Activated T-helper 2 cell treated with anti-CD3 and anti-CD28 coated beads, Interferon-gamma antibody, Interleukin-2, Interleukin-4, amounts not matched to agents 10 μg/mL and 5 μg/mL and 100 μg/mL, durations not matched to agents 14 hours and 24 hours and 36 hours (primary cell): ENCODE measurements at regions not wholly inside any gene's neighbourhood (a gene's known extent, or its start where the extent isn't known, plus 50 kb on each side); places are given as distances from the start of the nearest gene placed in this dataset.

Experiments used
- DNase-seq: peaks from one replicate; pipeline ENCODE4 v3.0.0; 2021; ENCODE audit warnings: low spot score
- H3K27ac Mint-ChIP-seq: one replicate; pipeline ENCODE4 v1.8.0; 2021; ENCODE audit warnings: mixed read lengths
- H3K27me3 Mint-ChIP-seq: one replicate; pipeline ENCODE4 v1.8.0; 2021; ENCODE audit warnings: low read depth, mixed read lengths
- H3K36me3 Mint-ChIP-seq: one replicate; pipeline ENCODE4 v1.8.0; 2021; ENCODE audit warnings: low read depth, mixed read lengths
- H3K4me1 Mint-ChIP-seq: one replicate; pipeline ENCODE4 v1.8.0; 2021; ENCODE audit warnings: low read depth, mixed read lengths
- H3K4me3 Mint-ChIP-seq: one replicate; pipeline ENCODE4 v1.8.0; 2021; ENCODE audit warnings: low read depth, mild to moderate bottlenecking, moderate library complexity, mixed read lengths
- H3K9me3 Mint-ChIP-seq: one replicate; pipeline ENCODE4 v1.8.0; 2021; ENCODE audit warnings: mixed read lengths
- intact Hi-C: fragments of 100-400 bp; cut with micrococcal nuclease; formaldehyde crosslinking; loops from one replicate; pipeline ENCODE4 v1.15.1; 2023

DNA sequence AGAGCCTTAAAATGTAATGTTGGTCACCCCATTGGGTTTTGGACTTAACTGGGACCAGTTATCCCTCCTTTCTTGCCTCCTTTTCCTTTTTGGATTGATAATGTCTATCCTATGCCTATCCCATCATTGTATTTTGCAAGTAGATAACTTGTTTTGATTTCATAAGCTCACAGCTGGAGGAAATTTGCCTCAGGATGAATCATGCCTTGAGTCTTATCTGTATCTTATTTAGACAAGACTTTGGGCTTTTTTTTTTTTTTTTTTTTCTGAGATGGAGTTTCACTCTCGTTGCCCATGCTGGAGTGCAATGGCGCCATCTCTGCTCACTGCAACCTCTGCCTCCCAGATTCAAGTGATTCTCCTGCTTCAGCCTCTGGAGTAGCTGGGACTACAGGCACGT lies 443.3 kb downstream of the DNAH5 start:
- no peaks in the 10 kb centered on the region for H3K4me1 Mint-ChIP-seq
- no peak for DNase-seq
- no peaks in the 10 kb centered on the region for H3K27me3 Mint-ChIP-seq
- intact Hi-C loops, result no loop called here
- no peak overlapping the region for H3K4me3 Mint-ChIP-seq
- no peak overlapping the region for H3K27ac Mint-ChIP-seq
- no peaks in the 10 kb centered on the region for H3K36me3 Mint-ChIP-seq
- peaks cover 44% of the 10 kb centered on the region for H3K9me3 Mint-ChIP-seq

DNA sequence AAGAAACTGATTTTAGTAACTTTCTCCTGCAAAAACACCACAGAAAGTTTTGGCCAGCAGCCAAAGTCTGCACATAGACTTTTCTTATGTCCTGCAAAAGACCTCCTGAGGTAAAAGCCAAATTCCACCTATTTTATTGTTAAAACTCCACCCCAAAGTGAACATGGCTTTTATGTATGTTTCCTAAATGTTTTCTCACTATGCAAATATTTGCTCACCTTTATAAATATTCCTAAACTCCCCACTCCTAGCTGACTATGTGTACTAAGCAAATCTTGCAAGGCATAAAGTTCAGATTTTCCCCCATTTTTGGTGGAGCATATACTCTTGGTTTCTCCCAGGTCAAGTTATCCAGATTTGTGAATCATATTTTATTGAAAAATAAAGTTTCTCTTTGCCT lies 446.2 kb downstream of the DNAH5 start:
- H3K9me3 Mint-ChIP-seq, result peaks cover 48% of the 10 kb centered on the region
- no peaks in the 10 kb centered on the region for H3K36me3 Mint-ChIP-seq
- no peak overlapping the region for H3K4me3 Mint-ChIP-seq
- intact Hi-C loops, result no loop called here
- H3K4me1 Mint-ChIP-seq, result no peaks in the 10 kb centered on the region
- H3K27ac Mint-ChIP-seq, result no peak overlapping the region
- DNase-seq, result no peak
- no peaks in the 10 kb centered on the region for H3K27me3 Mint-ChIP-seq

DNA sequence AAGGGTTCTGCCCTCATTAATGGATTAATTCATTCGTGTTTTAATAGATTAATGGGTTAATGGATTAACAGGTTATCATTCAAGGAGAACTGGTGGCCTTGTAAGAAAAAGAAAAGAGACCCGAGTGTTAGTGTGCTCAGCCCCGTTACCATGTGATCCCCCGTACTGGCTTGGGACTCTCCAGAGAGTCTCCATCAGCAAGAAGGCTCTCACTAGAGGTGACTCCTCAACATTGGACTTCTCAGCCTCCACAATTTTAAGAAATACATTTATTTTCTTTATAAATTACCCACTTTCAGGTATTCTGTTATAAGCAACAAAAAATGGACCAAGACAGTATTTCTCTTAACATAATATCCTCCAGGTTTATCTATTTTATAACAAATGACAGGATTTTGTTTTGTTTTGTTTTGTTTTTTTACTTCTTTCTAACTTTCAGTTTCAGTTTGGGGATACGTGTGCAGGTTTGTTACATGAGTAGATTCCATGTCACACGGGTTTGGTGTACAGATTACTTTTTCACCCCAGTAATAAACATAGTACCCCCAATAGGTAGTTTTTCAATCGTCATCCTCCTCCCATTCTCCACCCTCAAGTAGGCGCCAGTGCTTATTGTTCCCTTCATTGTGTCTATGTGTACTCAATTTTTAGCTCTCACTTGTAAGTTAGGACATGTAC lies 456.1 kb downstream of the DNAH5 start:
- no peaks in the 10 kb centered on the region for H3K36me3 Mint-ChIP-seq
- H3K4me1 Mint-ChIP-seq, result no peaks in the 10 kb centered on the region
- no peak overlapping the region for H3K4me3 Mint-ChIP-seq
- no peak for DNase-seq
- intact Hi-C loops, result no loop called here
- peaks cover 20% of the 10 kb centered on the region for H3K9me3 Mint-ChIP-seq
- H3K27me3 Mint-ChIP-seq, result no peaks in the 10 kb centered on the region
- no peak overlapping the region for H3K27ac Mint-ChIP-seq

DNA sequence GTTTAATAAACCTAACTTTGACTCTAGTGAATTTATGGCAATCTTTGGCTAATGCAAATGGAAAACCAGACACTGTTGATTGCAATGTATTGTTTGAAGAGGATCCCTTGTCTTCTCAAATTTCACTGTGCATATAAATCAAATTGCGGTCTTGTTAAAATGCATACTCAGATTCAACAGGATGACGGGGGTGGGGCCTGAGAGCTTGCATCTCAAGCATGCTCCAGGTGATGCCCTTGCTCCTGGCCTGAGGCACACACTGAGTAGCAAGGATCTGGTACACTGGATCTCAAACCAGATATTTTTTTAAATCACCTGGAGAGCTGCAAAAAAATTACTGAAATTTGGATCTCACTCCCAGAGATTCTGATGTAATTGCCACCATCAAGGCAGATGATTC lies 463.7 kb downstream of the DNAH5 start:
- H3K4me1 Mint-ChIP-seq, result no peaks in the 10 kb centered on the region
- no peak for DNase-seq
- no peaks in the 10 kb centered on the region for H3K36me3 Mint-ChIP-seq
- H3K4me3 Mint-ChIP-seq, result no peak overlapping the region
- H3K27ac Mint-ChIP-seq, result no peak overlapping the region
- H3K9me3 Mint-ChIP-seq, result peaks cover 4% of the 10 kb centered on the region
- intact Hi-C loops, result no loop called here
- H3K27me3 Mint-ChIP-seq, result no peaks in the 10 kb centered on the region

DNA sequence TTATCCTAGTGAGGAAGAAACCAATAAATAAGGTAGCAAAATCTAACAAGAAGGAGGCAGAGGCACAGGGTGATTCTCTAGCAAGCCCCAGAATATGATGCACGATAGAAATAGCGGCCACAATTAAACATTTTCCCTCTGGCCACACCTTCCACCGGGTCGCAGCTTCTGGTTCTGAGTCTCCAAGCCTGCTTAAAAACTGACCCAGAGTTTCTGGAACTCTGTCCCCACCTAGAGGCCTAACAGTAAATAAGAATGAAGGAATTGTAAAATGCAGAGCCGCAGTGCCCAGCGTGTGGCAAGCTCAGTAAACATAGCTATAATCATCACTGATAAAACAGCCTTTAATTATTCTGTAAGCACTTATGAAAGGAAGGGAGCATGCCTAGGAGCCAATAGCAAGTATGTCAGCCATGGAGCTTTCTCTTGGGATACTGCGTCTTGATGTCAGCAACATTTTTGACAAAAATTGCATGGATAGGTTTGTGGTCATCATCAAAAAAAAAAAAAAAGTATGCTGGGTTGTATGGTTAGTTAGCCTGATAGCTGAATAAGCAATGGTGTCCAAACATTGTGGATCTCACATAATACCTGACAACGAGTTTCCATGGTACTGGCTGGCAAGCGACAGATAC lies 465.5 kb downstream of the DNAH5 start:
- Mint-ChIP-seq H3K9me3 (peaks cover 4% of the 10 kb centered on the region), H3K36me3 (no peaks in the 10 kb centered on the region), H3K27me3 (no peaks in the 10 kb centered on the region), H3K27ac (no peak overlapping the region), H3K4me1 (no peaks in the 10 kb centered on the region), H3K4me3 (no peak overlapping the region)
- intact Hi-C loops, result no loop called here
- no peak for DNase-seq

DNA sequence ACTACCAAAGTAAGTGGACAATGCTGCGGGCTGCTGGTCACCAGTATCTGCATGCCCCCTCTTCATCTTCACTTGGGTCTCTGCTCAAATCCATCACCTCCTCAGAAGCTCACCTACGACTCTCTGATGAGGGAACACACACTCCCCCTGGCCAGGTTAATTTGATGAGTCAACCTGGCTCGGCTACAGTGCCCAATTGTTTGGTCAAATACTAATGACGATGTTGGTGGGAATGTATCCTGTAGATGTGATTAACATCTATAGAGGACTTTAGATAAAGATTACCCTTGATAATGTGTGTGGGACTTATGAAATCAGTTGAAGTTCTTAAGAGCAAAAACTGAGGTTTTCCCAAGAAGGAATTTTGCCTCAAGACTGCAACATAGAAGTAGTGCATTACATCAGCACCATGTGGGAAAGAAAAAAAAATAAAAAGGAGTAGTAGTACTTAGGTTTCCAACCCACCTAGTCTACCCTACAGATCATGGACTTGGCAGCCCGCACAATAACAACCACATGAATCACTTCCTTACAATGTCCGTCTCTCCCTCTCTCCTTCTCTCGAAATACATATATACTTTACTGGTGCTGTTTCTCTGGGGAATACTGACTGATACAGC lies 467.3 kb downstream of the DNAH5 start:
- peaks cover 5% of the 10 kb centered on the region for H3K9me3 Mint-ChIP-seq
- H3K27me3 Mint-ChIP-seq, result no peaks in the 10 kb centered on the region
- H3K4me3 Mint-ChIP-seq, result no peak overlapping the region
- DNase-seq, result no peak
- no peaks in the 10 kb centered on the region for H3K36me3 Mint-ChIP-seq
- no peak overlapping the region for H3K27ac Mint-ChIP-seq
- intact Hi-C loops, result no loop called here
- H3K4me1 Mint-ChIP-seq, result no peaks in the 10 kb centered on the region

DNA sequence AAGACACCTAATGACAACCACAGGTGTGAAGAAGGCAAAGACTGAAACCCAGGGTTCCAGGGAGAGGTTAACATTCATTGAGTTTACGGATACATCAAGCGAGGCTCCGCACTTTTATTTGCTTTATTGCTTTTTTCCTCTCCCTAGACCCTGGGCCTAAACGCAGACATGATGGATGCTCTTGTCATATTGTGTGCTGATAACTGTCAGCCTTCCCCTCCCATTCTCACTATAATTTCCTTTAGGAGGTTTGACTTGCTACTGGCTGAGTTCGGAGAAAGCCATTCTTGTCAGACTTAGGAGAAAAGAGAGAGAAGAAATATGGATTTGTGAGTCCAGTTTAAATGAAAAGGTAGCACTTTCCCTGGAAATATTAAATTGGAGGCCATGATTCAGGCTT lies 471.6 kb downstream of the DNAH5 start:
- DNase-seq, result no peak
- intact Hi-C loops, result no loop called here
- Mint-ChIP-seq H3K36me3 (no peaks in the 10 kb centered on the region), H3K9me3 (peaks cover 24% of the 10 kb centered on the region), H3K4me1 (no peaks in the 10 kb centered on the region), H3K27ac (no peak overlapping the region), H3K27me3 (no peaks in the 10 kb centered on the region), H3K4me3 (no peak overlapping the region)

DNA sequence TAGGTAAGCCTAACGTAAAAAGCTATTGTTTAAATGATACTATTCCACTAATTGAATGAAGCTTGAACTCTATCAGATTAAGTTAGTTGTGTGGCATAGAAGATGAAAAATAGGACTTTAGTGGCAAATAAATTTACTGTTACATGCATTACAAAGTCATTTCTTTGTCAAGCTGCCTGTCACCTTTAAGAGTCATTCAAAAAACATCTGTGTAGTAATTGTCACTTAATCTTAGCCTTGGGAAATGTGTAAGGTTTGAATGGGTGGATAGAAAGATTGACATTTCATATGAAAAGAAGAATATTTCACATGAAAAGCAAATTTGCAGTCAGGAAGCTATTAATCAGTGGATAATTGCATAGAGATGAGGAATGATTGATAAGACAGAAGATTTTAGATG lies 473.5 kb downstream of the DNAH5 start:
- intact Hi-C loops, result no loop called here
- DNase-seq, result no peak
- Mint-ChIP-seq H3K36me3 (no peaks in the 10 kb centered on the region), H3K4me1 (no peaks in the 10 kb centered on the region), H3K4me3 (no peak overlapping the region), H3K9me3 (peaks cover 27% of the 10 kb centered on the region), H3K27me3 (no peaks in the 10 kb centered on the region), H3K27ac (no peak overlapping the region)

DNA sequence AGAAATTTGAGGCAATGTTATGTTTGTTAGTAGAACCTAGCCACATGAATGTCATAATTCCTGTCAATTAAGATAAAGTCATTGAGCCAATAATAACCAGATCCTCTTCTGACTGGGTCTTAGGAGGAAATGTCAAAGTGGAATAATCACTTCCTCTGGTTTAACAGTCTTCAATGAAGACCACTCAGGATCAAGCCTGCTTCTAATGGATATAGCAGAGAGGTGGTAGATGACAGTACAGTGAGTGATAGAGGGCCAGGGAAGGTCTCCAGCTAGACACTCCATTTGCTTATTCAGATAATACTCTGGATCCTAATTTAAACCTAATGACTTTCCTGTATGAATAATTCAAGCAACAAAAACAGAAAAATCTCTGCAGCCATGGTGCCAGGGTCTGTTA lies 474.2 kb downstream of the DNAH5 start:
- Mint-ChIP-seq H3K4me1 (no peaks in the 10 kb centered on the region), H3K36me3 (no peaks in the 10 kb centered on the region), H3K27ac (no peak overlapping the region), H3K27me3 (no peaks in the 10 kb centered on the region), H3K4me3 (no peak overlapping the region), H3K9me3 (peaks cover 29% of the 10 kb centered on the region)
- intact Hi-C loops, result no loop called here
- no peak for DNase-seq

DNA sequence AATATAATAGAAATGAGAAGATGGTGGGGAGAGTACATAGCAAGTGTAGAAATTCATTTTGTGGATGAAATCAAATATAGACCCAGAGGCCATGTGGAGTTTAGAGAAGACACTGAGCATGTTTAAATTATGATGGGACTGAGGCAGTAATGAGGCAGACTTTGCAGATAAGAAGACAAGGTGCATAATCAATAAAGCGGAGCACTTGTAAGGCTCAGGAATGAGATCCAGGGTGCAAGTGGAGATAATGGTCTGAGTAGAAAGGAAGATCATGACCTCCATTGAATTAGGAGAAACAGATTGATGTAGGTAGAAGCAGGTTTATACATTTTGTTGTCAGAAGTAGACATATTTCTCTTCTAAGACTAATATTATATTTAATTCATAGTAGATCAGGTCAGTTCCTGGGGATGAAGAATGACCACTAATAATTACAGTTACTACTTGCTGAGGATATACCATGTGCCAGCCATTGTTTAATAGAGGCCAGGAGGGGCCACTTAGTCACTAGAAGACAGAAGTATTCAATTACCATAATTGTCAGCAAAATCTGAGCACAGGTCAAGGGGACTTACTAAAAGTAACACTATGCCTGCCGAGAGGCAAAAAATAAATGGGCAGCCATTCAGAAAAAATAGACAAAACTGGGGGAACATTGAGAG lies 479.8 kb downstream of the DNAH5 start:
- Mint-ChIP-seq H3K27ac (no peak overlapping the region), H3K4me3 (no peak overlapping the region), H3K9me3 (peaks cover 36% of the 10 kb centered on the region), H3K27me3 (no peaks in the 10 kb centered on the region), H3K4me1 (no peaks in the 10 kb centered on the region), H3K36me3 (no peaks in the 10 kb centered on the region)
- DNase-seq, result no peak
- intact Hi-C loops, result no loop called here

DNA sequence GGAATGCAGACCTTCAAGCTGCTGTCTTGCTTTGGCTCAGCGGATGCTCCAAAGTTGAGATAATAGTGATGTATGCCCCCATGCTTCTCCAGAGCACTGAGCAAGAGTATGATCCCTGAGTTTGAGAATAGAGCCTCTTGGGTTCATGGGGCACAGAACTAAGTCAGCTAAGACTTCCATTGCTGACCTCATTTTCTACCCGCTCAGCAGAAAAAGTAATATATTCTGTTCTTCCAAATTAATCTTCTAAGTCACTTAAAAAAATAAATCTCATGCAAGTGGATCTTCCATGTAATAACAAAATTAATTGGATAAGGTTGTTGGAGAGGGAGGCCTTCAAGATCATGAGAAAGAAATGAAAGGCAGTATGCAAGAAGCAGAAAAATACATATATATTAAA lies 483.9 kb downstream of the DNAH5 start:
- Mint-ChIP-seq H3K36me3 (no peaks in the 10 kb centered on the region), H3K4me3 (no peak overlapping the region), H3K27ac (no peak overlapping the region), H3K4me1 (no peaks in the 10 kb centered on the region), H3K9me3 (peaks cover 47% of the 10 kb centered on the region), H3K27me3 (no peaks in the 10 kb centered on the region)
- no peak for DNase-seq
- intact Hi-C loops, result no loop called here

DNA sequence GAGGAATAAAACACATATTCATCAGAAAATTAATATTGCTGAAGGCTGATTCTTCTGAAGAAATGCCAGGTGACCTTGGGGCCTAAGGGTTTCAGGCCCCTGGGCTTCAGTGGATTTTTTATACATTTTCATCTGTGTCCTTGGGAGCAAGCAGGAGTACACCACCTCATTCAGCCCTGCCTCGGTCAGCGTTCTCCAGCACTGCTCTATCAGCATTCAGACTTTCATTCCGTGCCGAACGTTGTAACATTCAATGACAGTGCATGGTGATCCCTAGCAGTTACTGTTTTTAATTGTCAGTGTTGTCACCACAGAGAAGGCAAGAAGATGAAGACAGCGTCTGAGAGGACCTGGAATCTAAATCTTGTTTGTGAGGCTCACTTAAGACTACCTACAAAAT lies 490.4 kb downstream of the DNAH5 start:
- Mint-ChIP-seq H3K4me1 (no peaks in the 10 kb centered on the region), H3K36me3 (no peaks in the 10 kb centered on the region), H3K27me3 (no peaks in the 10 kb centered on the region), H3K4me3 (no peak overlapping the region), H3K27ac (no peak overlapping the region), H3K9me3 (peaks cover 31% of the 10 kb centered on the region)
- DNase-seq, result no peak
- intact Hi-C loops, result no loop called here

DNA sequence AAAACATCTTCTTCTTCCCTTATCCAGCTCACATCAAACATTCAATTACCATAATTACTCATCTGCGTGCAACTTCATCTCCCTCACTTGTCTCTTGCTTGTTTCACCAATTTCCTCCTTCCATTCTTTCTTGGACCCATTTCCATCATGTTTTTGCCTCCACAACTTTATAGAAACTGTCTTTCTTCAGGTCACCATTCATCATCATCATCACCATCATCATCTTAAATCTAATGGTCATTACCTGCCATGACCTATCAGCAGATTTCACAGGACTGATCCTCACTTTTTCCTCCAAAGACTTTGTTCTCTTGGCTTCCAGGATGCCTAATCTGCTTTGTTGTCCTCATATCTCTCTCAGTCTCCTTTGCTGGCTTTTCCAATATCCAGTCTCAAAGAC lies 495.6 kb downstream of the DNAH5 start:
- intact Hi-C loops, result no loop called here
- DNase-seq, result no peak
- Mint-ChIP-seq H3K27me3 (no peaks in the 10 kb centered on the region), H3K4me3 (no peak overlapping the region), H3K9me3 (peaks cover 23% of the 10 kb centered on the region), H3K4me1 (no peaks in the 10 kb centered on the region), H3K27ac (no peak overlapping the region), H3K36me3 (no peaks in the 10 kb centered on the region)
